ENCODE measurements at regions not wholly inside any gene's neighbourhood (a gene's known extent, or its start where the extent isn't known, plus 50 kb on each side); places are given as distances from the start of the nearest gene placed in this dataset.
A peak's percentile ranks its signal among the peaks of the same experiment; 100 is the strongest.
"Not testable (repeated sequence)": the region's sequence is repeated elsewhere in the genome, so short reads cannot be mapped to it uniquely, and the experiment has no call there.

DNA sequence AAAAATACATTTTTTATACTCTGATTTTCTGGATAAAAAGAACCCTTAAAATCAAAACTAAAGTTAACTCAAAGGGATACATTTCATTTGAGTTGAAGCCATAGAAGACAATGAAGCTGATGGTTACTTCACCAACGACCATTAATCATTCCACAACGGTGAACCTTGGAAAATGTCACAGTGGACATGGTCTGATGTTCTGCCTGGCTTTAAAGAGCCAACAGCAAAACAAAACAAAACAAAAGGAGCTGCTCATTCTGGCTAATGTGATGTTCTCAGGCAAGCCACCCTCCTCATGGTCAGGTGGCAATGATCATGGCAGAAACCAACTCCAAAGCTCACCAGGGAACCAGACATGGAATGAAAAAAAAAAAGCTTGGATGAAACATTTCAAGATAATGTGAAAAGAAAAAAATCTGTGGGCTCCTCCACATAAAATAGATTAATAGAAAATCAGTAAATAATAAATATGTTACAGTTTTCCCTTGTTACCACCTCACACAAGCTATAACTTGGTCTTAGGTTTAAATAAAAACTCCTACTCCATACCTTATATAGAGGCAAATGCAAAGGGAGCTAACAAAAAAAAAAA lies 90.1 kb upstream of the SERTAD2 start:
- ATAC-seq (no peak), DNase-seq (no peak)

DNA sequence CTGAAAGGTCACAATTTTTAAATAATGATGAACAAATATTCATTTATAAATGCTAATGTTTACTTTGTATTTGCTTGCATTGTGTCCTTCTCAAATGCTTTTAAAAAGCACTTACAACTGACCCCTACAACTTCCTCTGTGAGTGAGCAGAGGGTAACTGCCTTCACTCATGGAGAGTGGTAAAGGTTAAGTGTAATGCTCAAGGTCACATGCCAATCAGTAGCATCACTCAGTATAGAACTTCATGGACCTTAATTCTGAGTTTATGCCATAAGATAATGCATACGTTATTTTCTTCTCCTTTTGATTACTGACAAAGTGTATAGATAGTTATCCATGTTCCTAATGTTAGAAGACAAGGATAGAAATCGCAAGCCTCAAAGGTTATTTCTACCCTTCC lies 91.8 kb upstream of the SERTAD2 start:
- DNase-seq: no peak
- ATAC-seq: no peak

DNA sequence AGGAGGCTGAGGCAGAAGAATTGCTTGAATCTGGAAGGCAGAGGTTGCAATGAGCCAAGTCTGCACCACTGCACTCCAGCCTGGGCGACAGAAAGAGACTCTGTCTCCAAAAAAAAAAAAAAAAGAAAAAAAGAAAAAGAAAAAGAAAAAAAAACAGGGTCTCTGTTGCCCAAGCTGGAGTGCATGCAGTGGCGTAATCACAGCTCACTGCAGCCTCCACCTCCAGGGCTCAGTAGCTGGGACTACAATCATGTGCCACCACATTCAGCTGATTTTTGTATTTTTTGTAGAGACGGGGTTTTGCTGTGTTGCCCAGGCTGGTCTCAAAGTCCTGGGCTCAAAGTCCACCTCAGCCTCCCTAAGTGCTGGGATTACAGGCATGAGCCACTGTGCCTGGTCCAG lies 94.0 kb upstream of the SERTAD2 start:
- ATAC-seq, DNase-seq: not testable (repeated sequence)

GRCh38 chr2:64748147-64748546 lies 94.4 kb upstream of the SERTAD2 start:
- DNase-seq: no peak
- ATAC-seq: no peak

DNA sequence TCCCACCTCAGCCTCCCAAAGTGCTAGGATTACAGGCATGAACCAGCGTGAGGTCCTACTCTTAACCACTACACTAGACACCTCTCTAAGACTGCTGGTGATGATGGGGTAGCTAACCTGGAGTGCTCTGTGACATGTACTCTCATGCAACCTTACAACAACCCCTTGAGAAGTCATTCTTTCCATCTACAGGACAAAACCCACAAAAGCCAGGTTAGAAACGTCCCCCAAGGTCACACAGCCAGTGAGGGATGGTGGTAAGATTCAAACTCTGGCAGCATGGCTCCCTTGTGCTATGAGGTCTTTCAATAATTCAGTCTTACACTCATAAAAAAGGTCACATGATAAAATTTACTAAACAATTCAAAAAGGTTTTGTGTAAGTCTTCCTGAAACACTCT lies 94.8 kb upstream of the SERTAD2 start:
- peak; percentile 37 for DNase-seq
- ATAC-seq: peak; percentile 26

DNA sequence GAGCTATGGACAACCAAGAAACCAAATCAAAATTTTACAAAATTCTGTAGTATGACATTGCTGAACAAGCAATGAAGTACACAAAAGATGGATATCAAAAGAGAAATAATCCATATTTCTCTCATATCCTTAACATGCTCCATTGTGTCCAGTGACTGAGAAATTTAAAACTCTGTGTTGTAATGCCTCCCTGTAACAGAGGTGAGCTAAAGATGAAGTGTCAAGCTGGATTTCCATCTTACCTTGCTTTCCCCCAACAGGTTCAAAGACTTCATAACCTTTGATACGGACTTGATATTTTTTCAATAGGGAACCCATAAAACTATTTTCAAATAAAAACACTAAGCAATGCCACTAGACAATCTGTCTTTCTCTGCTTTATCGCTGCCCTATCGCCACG lies 95.7 kb upstream of the SERTAD2 start:
- DNase-seq (no peak), ATAC-seq (no peak)

DNA sequence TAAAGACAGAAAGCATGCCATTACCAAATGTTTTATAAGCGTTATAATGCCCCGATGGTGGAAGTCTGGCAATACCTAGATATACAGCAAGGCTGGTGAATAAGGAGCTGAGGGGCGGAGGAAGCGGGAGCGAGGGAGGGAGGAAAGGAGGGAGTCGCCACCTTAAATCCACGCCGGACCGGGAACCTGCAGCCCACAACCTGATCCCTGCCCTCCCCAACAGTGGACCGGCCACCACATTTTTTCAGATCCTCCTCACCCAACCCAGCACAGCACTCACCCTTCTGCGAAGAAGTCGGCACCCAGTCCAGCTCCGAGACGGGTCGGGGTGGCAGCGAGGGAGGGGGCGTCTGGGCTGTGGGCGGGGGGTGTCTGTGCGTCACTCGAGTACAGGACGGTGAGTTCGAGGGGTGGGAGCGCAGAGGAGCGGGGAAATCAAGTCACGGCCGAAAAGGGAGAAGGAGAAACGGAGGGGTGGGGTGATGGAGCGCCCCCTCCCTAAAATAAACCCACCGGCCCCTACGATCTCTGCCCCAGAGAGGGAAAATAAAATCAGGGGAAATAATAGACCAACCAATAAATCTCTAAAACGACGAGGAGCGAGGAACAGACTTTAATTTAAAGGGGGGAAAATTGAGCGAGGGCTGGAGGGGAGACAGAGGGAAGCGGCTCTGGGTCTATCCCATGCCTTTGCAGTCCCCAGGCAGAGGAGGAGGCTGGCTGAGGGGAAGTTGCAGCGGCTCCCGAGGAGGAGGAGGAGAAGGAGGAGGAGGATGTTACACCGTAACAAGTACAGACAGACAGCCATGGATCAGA lies 96.5 kb upstream of the SERTAD2 start:
- DNase-seq (peak; percentile 58), ATAC-seq (no peak)

GRCh38 chr2:64750817-64751285 lies 97.1 kb upstream of the SERTAD2 start:
- ATAC-seq (peak; percentile 90), DNase-seq (peak; percentile 98)

GRCh38 chr2:64751286-64752260 lies 97.9 kb upstream of the SERTAD2 start:
- DNase-seq: no peak

DNA sequence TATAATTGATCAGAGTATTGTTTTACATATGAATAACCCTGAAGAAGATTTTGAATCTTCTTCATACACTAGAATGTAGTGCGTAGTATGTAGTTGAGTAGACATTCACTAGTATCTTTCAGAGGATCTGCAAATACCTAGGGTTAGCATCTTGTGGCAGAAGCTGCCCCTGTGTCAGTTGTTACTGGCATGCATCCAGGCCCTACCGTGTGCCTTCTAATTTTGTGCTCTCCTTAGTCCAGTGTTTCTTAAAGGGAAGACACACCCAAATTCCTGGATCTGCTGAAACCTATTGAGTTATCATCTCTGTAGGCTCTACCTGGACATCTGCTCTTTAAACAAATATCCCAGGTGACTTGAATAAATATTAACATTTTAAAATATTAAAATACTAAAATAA lies 99.7 kb upstream of the SERTAD2 start:
- DNase-seq (no peak), ATAC-seq (no peak)

More at GRCh38 chr2:64751286-64752260, 97.9 kb upstream of the SERTAD2 start:
- ATAC-seq: no peak

GRCh38 chr2:64754570-64754969 lies 100.9 kb upstream of the SERTAD2 start:
- DNase-seq (no peak), ATAC-seq (no peak)

- ATAC-seq: no peak
- no peak for DNase-seq
These were observed 103.4 kb upstream of the SERTAD2 start for GRCh38 chr2:64757126-64757525.

- DNase-seq: no peak
- no peak for ATAC-seq
These were observed 106.4 kb upstream of the SERTAD2 start for GRCh38 chr2:64760128-64760527.

DNA sequence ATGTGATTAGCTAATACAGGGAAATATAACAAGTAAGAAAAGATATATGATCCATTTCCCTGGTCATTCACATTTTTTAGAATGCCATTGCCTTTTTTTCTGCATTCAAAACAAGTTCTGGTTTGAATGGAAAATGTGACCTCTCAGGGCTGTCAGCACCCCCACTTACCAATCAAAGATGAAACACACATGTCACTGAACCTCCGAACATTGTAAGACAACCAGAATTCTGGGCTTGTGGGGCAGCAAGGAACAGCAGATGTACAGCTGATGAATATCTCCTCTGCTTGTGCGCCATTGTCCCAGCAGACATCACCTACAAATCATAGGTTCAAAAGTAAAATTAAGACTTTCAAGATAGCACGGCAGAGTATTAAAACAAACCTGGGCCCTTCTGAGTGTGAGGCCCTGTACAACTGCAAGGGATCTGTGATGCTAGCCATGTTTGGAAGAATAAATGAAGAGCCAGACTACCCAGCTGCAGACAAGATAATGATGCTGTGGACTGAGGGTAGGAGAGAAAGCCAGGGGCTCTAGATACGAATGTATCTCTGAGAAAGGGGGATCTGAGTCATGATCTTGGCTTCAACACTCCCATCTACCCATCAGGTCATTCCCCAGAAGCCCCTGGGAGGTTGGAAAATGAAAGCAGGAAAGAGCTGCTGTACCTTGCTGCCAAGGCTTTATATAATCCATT lies 108.7 kb upstream of the SERTAD2 start:
- peak; percentile 55 for ATAC-seq
- no peak for DNase-seq

GRCh38 chr2:64763126-64763525 lies 109.4 kb upstream of the SERTAD2 start:
- ATAC-seq (no peak), DNase-seq (no peak)

- no peak for ATAC-seq
- DNase-seq: no peak
These were observed 111.6 kb upstream of the SERTAD2 start for GRCh38 chr2:64765160-64765805.

- peak; percentile 30 for ATAC-seq
- no peak for DNase-seq
These were observed 113.3 kb upstream of the SERTAD2 start for GRCh38 chr2:64766841-64767669.

DNA sequence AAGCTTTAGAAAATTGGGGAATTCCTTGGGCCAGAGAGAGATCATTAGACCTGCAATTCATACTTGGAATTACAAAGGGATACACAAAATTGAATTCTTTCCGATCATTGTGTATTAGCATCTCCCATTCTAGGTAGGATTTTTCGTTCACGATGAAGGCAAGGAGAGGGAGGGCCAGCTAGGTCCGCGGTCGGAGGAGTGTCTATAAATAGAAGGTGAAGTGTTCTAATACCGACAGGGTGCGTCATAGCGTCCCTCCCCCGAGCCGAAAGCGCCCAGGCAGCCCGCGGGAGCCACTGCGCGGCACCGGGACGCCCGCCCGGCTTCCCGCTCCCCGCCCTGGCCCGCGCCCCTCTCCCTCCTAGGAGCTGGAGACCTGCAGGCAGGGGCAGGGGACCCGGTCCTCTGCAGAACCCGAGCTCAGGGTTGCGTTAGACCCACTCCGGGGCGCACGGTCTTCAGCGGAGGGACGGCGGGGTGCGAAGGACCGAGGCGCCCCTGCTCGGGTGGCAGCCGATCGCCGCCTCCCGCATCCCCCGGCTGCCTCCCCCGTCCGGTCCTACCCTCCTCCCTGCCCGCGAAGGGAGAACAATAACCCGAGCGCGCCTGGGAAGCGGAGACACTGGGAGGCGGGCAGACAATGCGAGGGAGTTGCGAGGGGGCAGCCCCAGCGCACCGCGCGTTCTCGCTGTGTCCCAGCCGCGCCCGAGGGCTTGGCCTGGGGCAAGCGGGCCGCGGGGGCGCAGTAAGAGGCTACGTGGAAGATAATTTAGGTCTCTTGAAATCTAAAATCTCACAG lies 114.2 kb upstream of the SERTAD2 start:
- ATAC-seq (peak; percentile 91), DNase-seq (peak; percentile 84)

DNA sequence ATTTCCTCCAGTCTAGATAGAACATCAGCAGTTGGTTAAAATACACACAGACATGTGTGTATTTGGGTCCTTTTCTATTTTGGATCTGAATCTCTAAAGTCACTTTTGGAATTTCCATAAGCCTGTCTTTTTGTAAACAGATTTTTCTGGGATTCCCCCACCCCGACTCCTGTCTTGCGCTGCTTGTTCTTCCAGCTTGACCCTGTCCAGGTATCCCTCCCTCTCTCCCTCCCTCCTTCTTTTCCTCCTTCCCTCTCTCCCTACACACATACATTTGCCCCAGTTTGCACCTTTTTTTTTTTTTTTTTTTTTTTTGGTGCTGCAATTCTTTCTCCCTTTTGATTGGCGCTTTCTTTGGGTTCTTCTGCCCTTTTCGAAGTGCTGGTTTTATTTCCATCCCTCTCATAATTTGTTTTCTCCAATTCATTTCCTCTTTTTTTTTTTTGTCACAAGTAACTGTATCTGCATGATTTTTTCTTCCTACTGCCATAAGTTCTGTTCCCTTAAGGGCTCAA lies 114.8 kb upstream of the SERTAD2 start:
- DNase-seq: no peak
- no peak for ATAC-seq

All from stimulated activated naive CD8-positive, alpha-beta T cell treated with anti-CD3 and anti-CD28 coated beads, Interleukin-15, Interleukin-2, amounts not matched to agents 100 U/mL and 50 U/mL, for 24 hours (primary cell).